H1 (cell line): ENCODE measurements at regions not wholly inside any gene's neighbourhood (a gene's known extent, or its start where the extent isn't known, plus 50 kb on each side); places are given as distances from the start of the nearest gene placed in this dataset.

ENCODE experiments used
- CBX5 ChIP-seq: fragments of 300-800, 300-1000 bp; sonication (generic); IDR thresholded peaks from 2 replicates; pipeline ENCODE4 v1.7.1; 2016; ENCODE audit warnings: antibody characterized with exemption, low read length, low read depth
- CBX8 ChIP-seq: fragments of 300-800, 300-1000 bp; sonication (generic); IDR thresholded peaks from 2 replicates; pipeline ENCODE4 v1.7.1; 2016; ENCODE audit warnings: low read depth, low read length, borderline replicate concordance
- CTCF ChIP-seq, 3 experiments: IDR thresholded peaks; 1 replicate in 2 of 3; 2 replicates in 1 of 3; pipeline versions ENCODE4 v1.5.1 to v1.6.1; 2011; ENCODE audit warnings: low read length in 3 of 3, mild to moderate bottlenecking in 3 of 3, inconsistent platforms in 2 of 3, low read depth in 1 of 3, moderate library complexity in 1 of 3; ENCODE audit not compliant: insufficient read depth in 1 of 3; ENCODE audit errors: control extremely low read depth in 1 of 3
- FOSL1 ChIP-seq: IDR thresholded peaks from 2 replicates; pipeline ENCODE4 v1.6.1; 2011; ENCODE audit warnings: mild to moderate bottlenecking, low read depth, low read length, moderate library complexity; ENCODE audit not compliant: insufficient read depth

- TF ChIP-seq CTCF (IDR thresholded peaks at IDR 0.05; ENCODE audit: control extremely low read depth in 1 of 3, insufficient read depth in 1 of 3, low read depth in 1 of 3, low read length in 3 of 3) (no peak), CBX5 (no peak), FOSL1 (no peak), CBX8 (no peak)
Observed at GRCh38 chr13:40079721-40080120, 424.3 kb downstream of the COG6 start (continued).
